Activated naive CD4-positive, alpha-beta T cell treated with anti-CD3 and anti-CD28 coated beads, Interleukin-2, amount 10 ng/mL, durations not matched to agents 7 days and 5 days (primary cell): ENCODE measurements at regions not wholly inside any gene's neighbourhood (a gene's known extent, or its start where the extent isn't known, plus 50 kb on each side); places are given as distances from the start of the nearest gene placed in this dataset.
"Not testable (repeated sequence)": the region's sequence is repeated elsewhere in the genome, so short reads cannot be mapped to it uniquely, and the experiment has no call there.

Experiments used
- CTCF ChIA-PET: fragments of 350-600 bp; sonication (Branson Sonifier 250); formaldehyde crosslinking; loops from one replicate; lab custom pipeline; 2021; ENCODE audit warnings: antibody characterized with exemption; lab: Charles Lee
- DNase-seq: peaks from one replicate; pipeline ENCODE4 v3.0.0-alpha.2; 2020
- H3K27ac Mint-ChIP-seq: one replicate; pipeline ENCODE4 v1.8.0; 2021; ENCODE audit warnings: mild to moderate bottlenecking, moderate library complexity, mixed read lengths
- H3K27me3 Mint-ChIP-seq: one replicate; pipeline ENCODE4 v1.8.0; 2021; ENCODE audit warnings: mild to moderate bottlenecking, mixed read lengths
- H3K36me3 Mint-ChIP-seq: one replicate; pipeline ENCODE4 v1.8.0; 2021; ENCODE audit warnings: mixed read lengths
- H3K4me1 Mint-ChIP-seq: one replicate; pipeline ENCODE4 v1.8.0; 2021; ENCODE audit warnings: mixed read lengths
- H3K4me3 Mint-ChIP-seq: one replicate; pipeline ENCODE4 v1.8.0; 2021; ENCODE audit warnings: mild to moderate bottlenecking, moderate library complexity, mixed read lengths
- H3K9me3 Mint-ChIP-seq: one replicate; pipeline ENCODE4 v1.8.0; 2021; ENCODE audit warnings: mixed read lengths

DNA sequence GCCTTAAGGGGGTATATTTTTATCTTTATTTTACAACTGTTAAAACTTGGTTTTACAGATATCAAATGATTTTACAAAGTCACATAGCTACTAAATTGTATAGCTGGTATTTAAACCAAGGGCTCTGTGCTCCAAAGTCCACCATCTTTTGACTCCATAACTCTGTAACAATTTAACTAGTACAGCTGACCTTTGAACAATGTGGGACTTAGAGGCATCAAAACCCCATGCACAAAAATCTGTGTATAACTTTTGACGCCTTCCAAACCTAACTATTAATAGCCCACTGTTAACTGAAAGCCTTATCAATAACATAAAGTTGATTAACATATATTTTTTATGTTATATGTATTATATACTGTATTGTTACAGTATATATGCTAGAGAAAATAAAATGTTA is 874.3 kb downstream of the KCNA4 start:
- CTCF ChIA-PET, H3K9me3 Mint-ChIP-seq, H3K27ac Mint-ChIP-seq, H3K4me1 Mint-ChIP-seq, H3K36me3 Mint-ChIP-seq, H3K27me3 Mint-ChIP-seq, H3K4me3 Mint-ChIP-seq, DNase-seq: not testable (repeated sequence)

DNA sequence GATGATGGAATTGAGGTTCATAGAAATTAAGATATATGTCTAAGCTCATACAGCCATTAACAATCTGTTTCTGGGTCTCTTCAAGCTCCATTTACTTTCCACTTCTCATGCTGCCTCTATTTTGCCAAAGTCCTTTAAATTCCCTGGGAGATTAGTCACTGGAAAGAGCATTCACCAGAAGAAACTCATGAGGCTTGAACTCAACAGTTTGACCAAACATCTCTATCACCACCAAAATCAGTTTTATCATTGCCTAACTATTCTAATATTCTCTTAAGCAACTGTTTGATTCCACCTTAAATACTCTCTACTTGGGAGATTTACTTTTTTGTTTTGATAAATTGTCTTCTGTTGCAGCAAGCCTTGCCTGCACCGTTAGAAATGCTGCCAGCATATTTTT is 881.3 kb downstream of the KCNA4 start:
- H3K27ac Mint-ChIP-seq, result no peak overlapping the region
- no peaks in the 10 kb centered on the region for H3K4me1 Mint-ChIP-seq
- CTCF ChIA-PET, result no interaction called here
- H3K9me3 Mint-ChIP-seq, result peaks cover 3% of the 10 kb centered on the region
- H3K4me3 Mint-ChIP-seq, result no peak overlapping the region
- no peak for DNase-seq
- H3K27me3 Mint-ChIP-seq, result no peaks in the 10 kb centered on the region
- no peaks in the 10 kb centered on the region for H3K36me3 Mint-ChIP-seq

DNA sequence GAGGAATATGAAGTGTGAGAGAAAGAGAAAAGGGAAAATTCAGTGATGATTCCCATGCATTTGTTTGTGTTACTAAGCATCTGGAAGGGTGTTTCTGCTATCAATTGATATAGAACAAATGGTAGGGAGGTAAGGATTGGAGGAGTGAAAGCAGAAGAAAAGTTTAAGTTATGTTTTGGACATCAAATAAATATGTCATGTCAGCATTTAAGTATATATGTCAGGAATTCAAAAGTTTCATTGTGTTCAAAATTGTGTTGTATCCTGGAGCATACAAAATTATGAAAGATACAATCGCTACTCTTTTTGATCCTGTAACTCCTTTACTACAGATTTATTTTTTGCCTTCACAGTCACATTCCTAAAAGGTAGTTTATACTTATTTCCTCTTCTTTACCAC is 885.8 kb downstream of the KCNA4 start:
- no peaks in the 10 kb centered on the region for H3K9me3 Mint-ChIP-seq
- no peaks in the 10 kb centered on the region for H3K4me1 Mint-ChIP-seq
- no peaks in the 10 kb centered on the region for H3K27me3 Mint-ChIP-seq
- H3K4me3 Mint-ChIP-seq, result no peak overlapping the region
- CTCF ChIA-PET, result no interaction called here
- no peak for DNase-seq
- H3K36me3 Mint-ChIP-seq, result no peaks in the 10 kb centered on the region
- no peak overlapping the region for H3K27ac Mint-ChIP-seq

DNA sequence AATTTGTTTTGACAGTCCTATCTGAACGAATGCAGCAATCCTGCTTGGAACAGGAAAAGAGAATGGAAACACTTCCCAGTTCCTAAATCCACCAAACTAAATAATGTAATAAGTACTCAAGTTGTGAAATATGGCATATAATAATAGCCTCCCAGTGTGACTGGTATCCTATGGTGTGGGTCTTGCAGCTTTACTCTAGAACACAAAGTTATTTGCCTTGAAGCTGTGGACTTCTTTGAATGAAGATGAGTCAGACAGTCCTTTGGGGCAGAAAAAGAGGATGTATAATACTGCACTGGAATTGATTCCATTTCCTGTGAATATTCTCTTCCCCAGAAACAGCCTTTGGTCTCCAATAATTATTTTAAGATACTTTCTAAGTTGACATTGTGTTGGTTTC is 887.0 kb downstream of the KCNA4 start:
- Mint-ChIP-seq H3K27me3 (no peaks in the 10 kb centered on the region), H3K36me3 (no peaks in the 10 kb centered on the region), H3K9me3 (no peaks in the 10 kb centered on the region), H3K4me3 (no peak overlapping the region), H3K27ac (no peak overlapping the region), H3K4me1 (no peaks in the 10 kb centered on the region)
- CTCF ChIA-PET, result no interaction called here
- DNase-seq, result no peak

DNA sequence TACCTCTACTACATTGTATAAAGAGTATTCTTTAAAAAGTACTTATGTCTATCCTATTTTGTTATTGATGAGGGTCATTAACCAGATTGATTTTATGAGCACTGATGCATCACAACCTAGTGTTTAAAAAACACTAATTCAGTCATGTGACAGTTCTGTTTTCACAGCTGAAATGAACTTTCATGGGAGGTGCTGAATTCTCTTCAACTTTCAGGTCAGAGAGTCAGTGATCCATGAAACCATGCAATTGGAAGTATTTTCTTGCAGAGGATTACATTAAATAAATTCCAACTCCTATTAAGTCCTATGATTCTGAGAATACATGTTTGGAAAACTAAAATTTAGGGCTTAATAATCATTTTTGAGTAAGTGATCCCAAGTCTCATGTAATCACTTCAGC is 889.4 kb downstream of the KCNA4 start:
- no peak for DNase-seq
- CTCF ChIA-PET, result no interaction called here
- Mint-ChIP-seq H3K9me3 (no peaks in the 10 kb centered on the region), H3K4me3 (no peak overlapping the region), H3K27me3 (no peaks in the 10 kb centered on the region), H3K27ac (no peak overlapping the region), H3K4me1 (no peaks in the 10 kb centered on the region), H3K36me3 (no peaks in the 10 kb centered on the region)

DNA sequence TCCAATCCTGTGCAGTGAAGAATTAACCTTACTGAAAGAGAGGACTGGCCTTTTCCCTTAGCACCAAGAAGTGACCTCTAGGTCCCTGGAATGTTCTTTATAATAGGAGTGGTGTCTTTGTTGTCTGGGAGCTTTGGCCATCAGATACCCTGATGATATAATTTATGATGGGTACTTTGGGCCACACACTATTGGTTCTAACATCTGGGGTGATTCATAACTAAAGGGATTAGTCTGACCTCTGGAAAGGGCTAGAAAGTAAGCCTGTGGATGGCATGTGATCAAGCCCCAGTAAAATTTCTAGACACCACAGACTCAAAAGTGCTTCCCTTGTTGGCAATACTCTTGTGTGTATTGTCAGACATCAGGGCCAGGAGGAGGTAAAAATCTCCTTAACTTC is 891.2 kb downstream of the KCNA4 start:
- no peak overlapping the region for H3K4me3 Mint-ChIP-seq
- H3K27ac Mint-ChIP-seq, result no peak overlapping the region
- DNase-seq, result no peak
- H3K4me1 Mint-ChIP-seq, result no peaks in the 10 kb centered on the region
- H3K36me3 Mint-ChIP-seq, result no peaks in the 10 kb centered on the region
- no peaks in the 10 kb centered on the region for H3K27me3 Mint-ChIP-seq
- no peaks in the 10 kb centered on the region for H3K9me3 Mint-ChIP-seq
- CTCF ChIA-PET, result no interaction called here

DNA sequence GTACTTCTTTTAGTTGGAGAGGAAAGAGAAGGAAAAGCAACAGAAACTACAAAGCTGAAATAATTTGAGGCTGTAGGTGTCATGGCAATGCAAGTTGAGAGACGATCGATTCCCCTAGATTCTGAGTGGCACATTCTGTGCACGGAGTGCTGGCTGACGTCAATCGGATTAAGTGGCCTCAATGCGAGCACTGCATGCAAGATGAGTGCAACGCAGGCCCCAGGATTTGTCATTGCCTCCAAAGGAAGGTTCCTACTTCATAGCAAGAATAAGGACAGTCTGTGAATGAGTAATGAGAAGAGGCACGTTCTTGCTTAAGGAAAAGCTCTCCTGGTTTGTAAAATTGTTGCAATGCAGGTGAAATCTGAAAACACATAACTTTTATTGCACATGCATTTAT is 892.4 kb downstream of the KCNA4 start:
- Mint-ChIP-seq H3K9me3 (peaks cover 7% of the 10 kb centered on the region), H3K27ac (no peak overlapping the region), H3K4me3 (no peak overlapping the region), H3K4me1 (no peaks in the 10 kb centered on the region), H3K27me3 (no peaks in the 10 kb centered on the region), H3K36me3 (no peaks in the 10 kb centered on the region)
- CTCF ChIA-PET, result no interaction called here
- no peak for DNase-seq

DNA sequence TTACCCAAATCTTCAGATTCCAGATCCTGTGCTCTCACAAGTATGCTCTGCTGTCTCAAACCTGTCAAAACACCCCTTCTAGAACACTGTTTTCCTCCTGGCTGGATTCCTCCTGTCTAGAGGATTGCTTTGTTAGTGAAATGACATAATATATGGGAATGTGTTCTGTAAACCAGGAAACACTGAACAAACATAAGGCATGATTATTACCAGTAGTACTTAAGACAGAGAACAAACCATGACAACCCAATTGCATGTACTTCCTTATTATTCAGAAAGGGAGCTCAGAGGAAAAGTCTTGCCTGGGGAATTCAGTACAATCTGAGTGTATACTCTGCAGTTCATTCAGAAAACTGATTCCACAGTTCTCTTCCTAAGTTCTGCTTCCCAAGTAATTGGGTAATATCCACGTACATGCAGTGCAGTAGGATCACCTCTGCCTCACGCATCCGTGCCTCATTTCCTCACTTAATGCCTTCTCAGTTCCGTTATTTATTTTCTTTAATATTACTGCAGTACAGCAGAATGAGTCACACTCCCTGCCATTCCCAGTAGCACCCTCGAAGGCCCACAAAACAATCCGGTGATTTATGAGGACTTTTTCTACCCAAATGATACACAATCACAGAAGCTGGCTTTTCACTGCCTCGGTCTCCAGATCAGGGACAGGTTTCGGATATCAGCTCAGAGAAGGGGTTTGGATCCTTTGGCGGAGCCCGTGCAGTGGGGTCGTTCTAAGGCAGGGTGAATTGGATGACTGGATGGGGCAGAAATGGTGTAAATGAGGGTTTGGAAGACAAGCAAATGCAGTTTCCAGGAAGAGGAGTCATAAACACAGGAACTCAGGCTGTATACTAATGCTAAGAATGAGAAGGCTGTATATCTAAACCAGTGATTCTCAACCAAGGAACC is 896.9 kb downstream of the KCNA4 start:
- Mint-ChIP-seq H3K36me3 (no peaks in the 10 kb centered on the region), H3K4me1 (no peaks in the 10 kb centered on the region), H3K27ac (no peak overlapping the region), H3K9me3 (peaks cover 10% of the 10 kb centered on the region), H3K27me3 (no peaks in the 10 kb centered on the region), H3K4me3 (no peak overlapping the region)
- CTCF ChIA-PET, result no interaction called here
- no peak for DNase-seq

DNA sequence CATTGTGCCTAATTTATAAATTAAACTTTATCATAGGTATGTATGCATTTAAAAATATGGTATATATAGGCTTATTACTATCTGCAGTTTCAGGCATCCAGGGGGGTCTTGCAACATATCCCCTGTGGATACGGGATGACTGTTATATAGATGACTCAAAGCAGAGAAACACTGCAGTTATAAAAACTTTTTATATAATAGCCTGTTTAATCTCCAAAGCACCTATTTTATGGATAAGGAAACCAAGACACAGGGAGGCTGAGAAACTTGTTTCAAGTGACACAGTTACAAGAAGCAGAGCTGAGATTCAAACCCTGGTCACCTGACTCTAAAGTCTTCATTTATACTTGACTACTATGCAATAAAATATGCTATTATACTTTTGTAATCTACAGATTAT is 897.7 kb downstream of the KCNA4 start:
- no peaks in the 10 kb centered on the region for H3K27me3 Mint-ChIP-seq
- H3K4me3 Mint-ChIP-seq, result no peak overlapping the region
- CTCF ChIA-PET, result no interaction called here
- DNase-seq, result no peak
- H3K4me1 Mint-ChIP-seq, result no peaks in the 10 kb centered on the region
- no peaks in the 10 kb centered on the region for H3K36me3 Mint-ChIP-seq
- no peak overlapping the region for H3K27ac Mint-ChIP-seq
- peaks cover 11% of the 10 kb centered on the region for H3K9me3 Mint-ChIP-seq

DNA sequence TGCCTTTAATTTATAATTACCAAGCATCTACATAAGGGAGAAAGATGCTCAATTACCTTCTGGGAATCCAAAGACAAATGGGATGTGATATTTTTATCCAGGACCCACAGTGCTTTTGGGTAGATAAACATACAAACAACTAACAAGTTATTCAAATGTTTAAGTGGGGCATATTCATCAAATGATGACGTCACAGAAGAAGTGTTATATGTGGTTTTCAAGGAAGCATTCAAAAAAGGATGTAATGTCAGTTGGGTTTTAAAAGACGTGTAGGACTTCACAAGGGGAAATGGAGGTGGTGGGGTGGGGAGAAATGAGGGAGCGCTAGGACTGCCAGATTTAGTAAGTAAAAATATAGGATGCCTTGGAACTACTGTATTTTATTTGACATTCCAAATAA is 915.9 kb downstream of the KCNA4 start:
- Mint-ChIP-seq H3K4me3 (no peak overlapping the region), H3K9me3 (peaks cover 15% of the 10 kb centered on the region), H3K27me3 (no peaks in the 10 kb centered on the region), H3K36me3 (no peaks in the 10 kb centered on the region), H3K27ac (no peak overlapping the region), H3K4me1 (no peaks in the 10 kb centered on the region)
- CTCF ChIA-PET, result no interaction called here
- DNase-seq, result no peak

DNA sequence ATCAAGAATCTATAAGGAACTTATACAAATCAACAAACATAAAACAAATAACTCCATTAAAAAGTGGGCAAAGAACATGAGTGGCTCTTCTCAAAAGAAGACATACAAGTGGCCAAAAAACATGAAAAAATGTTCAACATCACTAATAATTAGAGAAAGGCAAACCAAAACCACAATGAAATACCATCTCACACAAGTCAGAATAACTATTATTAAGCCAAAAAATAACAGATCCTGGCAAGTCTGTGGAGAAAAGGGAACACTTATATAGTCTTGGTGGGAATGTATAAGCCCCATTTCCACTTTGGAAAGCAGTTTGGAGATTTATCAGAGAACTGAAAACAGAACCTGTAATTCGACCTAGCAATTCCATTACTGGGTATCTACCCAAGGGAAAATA is 921.0 kb downstream of the KCNA4 start:
- CTCF ChIA-PET, result no interaction called here
- Mint-ChIP-seq H3K9me3 (peaks cover 11% of the 10 kb centered on the region), H3K36me3 (no peaks in the 10 kb centered on the region)

DNA sequence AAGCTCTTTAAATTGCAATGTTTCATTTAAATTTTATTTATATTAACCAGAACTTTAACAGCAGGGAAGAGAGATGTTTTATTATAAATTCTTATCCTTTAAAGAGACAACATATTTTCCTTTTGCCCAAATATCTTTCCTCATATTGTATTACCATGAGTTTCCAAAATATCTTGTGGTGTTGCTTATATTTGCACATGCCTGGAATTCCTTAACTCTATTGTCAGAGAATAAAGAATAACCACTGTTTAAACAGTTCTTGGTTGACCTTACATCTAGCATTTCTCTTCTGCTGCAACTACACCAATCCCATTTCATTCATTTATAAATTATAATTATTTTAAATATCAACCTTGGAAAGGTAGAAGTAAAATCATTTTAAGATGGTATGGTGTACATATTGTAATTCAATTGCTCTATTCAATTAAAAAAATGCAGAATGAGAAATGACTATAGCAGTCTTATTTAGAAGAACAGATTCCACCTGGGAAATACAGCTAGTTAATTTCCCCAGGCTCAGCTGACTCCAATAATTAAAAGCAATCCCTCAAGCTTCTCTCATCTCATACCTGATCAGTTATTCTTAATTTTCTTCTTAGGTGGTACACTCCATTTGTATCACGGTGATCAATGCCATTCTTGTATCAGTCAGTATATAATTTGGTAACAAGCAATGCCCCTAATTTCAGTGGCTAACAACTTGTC is 923.3 kb downstream of the KCNA4 start:
- no peaks in the 10 kb centered on the region for H3K4me1 Mint-ChIP-seq
- no peak overlapping the region for H3K4me3 Mint-ChIP-seq
- H3K36me3 Mint-ChIP-seq, result no peaks in the 10 kb centered on the region
- peaks cover 7% of the 10 kb centered on the region for H3K9me3 Mint-ChIP-seq
- CTCF ChIA-PET, result interaction anchor here (1.0 kb wide), 1 partner anchor 9 kb away, joined by 3 read pairs; no protein-coding TSS in a partner anchor
- no peak overlapping the region for H3K27ac Mint-ChIP-seq
- DNase-seq, result no peak
- H3K27me3 Mint-ChIP-seq, result no peaks in the 10 kb centered on the region

More for the DNA sequence above, 921.0 kb downstream of the KCNA4 start:
- Mint-ChIP-seq H3K4me3 (no peak overlapping the region), H3K4me1 (no peaks in the 10 kb centered on the region), H3K27ac (no peak overlapping the region), H3K27me3 (no peaks in the 10 kb centered on the region)
- DNase-seq, result no peak

DNA sequence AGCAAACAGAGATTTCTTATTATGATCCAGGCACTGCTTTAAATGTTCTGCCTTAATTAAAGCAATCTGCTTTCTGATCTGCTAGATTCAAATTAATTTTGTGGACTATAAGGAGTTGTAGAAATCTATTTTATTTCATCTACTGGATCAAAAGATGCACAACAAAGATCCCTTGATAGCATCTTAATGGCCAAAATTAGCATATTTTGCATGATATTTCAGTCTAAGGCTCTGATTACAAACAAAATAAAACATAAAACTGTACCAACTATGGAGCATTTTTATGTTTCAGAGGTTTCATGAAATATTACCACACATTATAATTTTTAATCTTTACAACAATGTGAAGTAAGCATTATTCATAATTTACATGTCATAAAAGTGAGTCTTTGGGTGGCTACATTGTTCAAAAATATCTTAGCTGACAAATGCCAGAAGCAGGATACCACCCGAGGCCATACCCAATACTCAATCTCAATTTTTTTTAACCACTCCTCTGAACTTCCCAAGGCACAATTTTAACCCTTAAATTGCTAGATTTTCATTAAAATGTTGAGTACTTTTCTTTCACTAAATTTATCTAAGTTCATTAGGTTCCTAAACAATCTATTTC is 929.5 kb downstream of the KCNA4 start:
- H3K4me1 Mint-ChIP-seq, result no peaks in the 10 kb centered on the region
- no peaks in the 10 kb centered on the region for H3K36me3 Mint-ChIP-seq
- peaks cover 8% of the 10 kb centered on the region for H3K9me3 Mint-ChIP-seq
- H3K27me3 Mint-ChIP-seq, result no peaks in the 10 kb centered on the region
- H3K27ac Mint-ChIP-seq, result no peak overlapping the region
- no peak for DNase-seq
- CTCF ChIA-PET, result no interaction called here
- H3K4me3 Mint-ChIP-seq, result no peak overlapping the region

DNA sequence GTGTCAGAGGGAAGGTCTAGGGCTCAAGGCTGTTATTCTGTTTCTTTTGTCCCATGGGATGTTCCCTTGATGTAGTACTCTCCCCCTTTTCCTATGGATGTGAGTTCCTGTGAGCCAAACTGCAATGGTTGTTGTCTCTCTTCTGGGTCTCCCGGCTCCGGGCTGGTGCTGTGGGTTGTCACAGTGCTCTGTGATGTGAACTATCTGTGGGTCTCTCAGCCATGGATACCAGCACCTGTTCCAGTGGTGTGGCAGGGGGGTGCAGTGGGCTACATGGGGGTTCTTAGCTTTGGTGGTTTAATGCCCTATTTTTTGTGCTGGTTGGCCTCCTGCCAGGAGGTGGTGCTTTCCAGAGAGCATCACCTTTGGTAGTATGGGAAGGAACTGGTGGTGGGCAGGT is 941.1 kb downstream of the KCNA4 start:
- H3K4me1 Mint-ChIP-seq, result no peaks in the 10 kb centered on the region
- CTCF ChIA-PET, result no interaction called here
- H3K27me3 Mint-ChIP-seq, result no peaks in the 10 kb centered on the region
- no peak overlapping the region for H3K4me3 Mint-ChIP-seq
- no peak overlapping the region for H3K27ac Mint-ChIP-seq
- peaks cover 38% of the 10 kb centered on the region for H3K9me3 Mint-ChIP-seq
- H3K36me3 Mint-ChIP-seq, result no peaks in the 10 kb centered on the region
- DNase-seq, result no peak
